Thyroid gland (tissue), 4 donors: ENCODE measurements at regions not wholly inside any gene's neighbourhood (a gene's known extent, or its start where the extent isn't known, plus 50 kb on each side); places are given as distances from the start of the nearest gene placed in this dataset.
"Not testable (repeated sequence)": the region's sequence is repeated elsewhere in the genome, so short reads cannot be mapped to it uniquely, and the experiment has no call there.

Experiments used
- DNase-seq, 2 donors: peaks; one replicate each; pipeline ENCODE4 v3.0.0-alpha.2; 2019
- H3K27ac ChIP-seq, 3 donors: fragments of 200-600 bp; sonication (generic); 1 replicate in 2 of 3; 2 replicates in 1 of 3; pipeline ENCODE4 v1.5.1; 2016 to 2019; ENCODE audit warnings: mild to moderate bottlenecking in 1 of 3, moderate library complexity in 1 of 3
- H3K27me3 ChIP-seq: fragments of 200-600 bp; sonication (generic); one replicate; pipeline ENCODE4 v1.5.1; 2019
- H3K36me3 ChIP-seq, 2 donors: fragments of 200-600 bp; sonication (generic); one replicate each; pipeline ENCODE4 v1.5.1; 2016 to 2019
- H3K4me1 ChIP-seq, 2 donors: fragments of 200-600 bp; sonication (generic); one replicate each; pipeline ENCODE4 v1.5.1; 2017 to 2019
- H3K4me3 ChIP-seq, 3 donors: fragments of 200-600 bp; sonication (generic); replicated peaks in 1 of 3; 1 replicate in 2 of 3; 2 replicates in 1 of 3; pipeline ENCODE4 v1.5.1; 2016; ENCODE audit warnings: mild to moderate bottlenecking in 1 of 3
- H3K9me3 ChIP-seq: fragments of 200-600 bp; sonication (generic); one replicate; pipeline ENCODE4 v1.5.1; 2017
- CTCF ChIP-seq, 6 experiments: fragments of 200-600 bp in 3 of 6; fragments of 450-650 bp in 3 of 6; sonication (generic) in 3 of 6; IDR thresholded peaks; one replicate each; pipeline ENCODE4 v1.5.1; 2016 to 2019; ENCODE audit warnings: antibody characterized with exemption in 6 of 6, mild to moderate bottlenecking in 2 of 6, inconsistent platforms in 1 of 6, moderate library complexity in 1 of 6
- POLR2A ChIP-seq, 2 donors: fragments of 450-650 bp; IDR thresholded peaks; one replicate each; pipeline ENCODE4 v1.6.1; 2017; ENCODE audit warnings: antibody characterized with exemption in 2 of 2, mild to moderate bottlenecking in 2 of 2, moderate library complexity in 1 of 2
- WGBS, 2 donors: methylation state at CpG; one replicate each; pipeline ENCODE4 v1.1.5; 2017; 5-methylcytosine and 5-hydroxymethylcytosine counted together
- intact Hi-C: fragments of 100-400 bp; cut with DNase I; formaldehyde crosslinking; loops from one replicate; pipeline ENCODE4 v1.15.1; 2023

GRCh38 chr2:33911327-33911726, 312.2 kb upstream of the FAM98A start:
- no peaks in the 10 kb centered on the region for H3K36me3 ChIP-seq
- H3K27ac ChIP-seq, result no peak overlapping the region
- H3K4me1 ChIP-seq, result no peaks in the 10 kb centered on the region
- no peaks in the 10 kb centered on the region for H3K27me3 ChIP-seq
- DNase-seq, result no peak
- H3K9me3 ChIP-seq, result no peaks in the 10 kb centered on the region
- intact Hi-C loops, result no loop called here
- no peak for TF ChIP-seq POLR2A (IDR thresholded peaks at IDR 0.05)
- no peak for TF ChIP-seq CTCF (IDR thresholded peaks at IDR 0.05)
- H3K4me3 ChIP-seq, result no peak overlapping the region
- 53 to 63% methylated on average over 2 of the region's 2 CpGs for WGBS, 2 donors

- H3K27me3 ChIP-seq, result no peaks in the 10 kb centered on the region
- no peak for TF ChIP-seq POLR2A (IDR thresholded peaks at IDR 0.05)
- no peak for TF ChIP-seq CTCF (IDR thresholded peaks at IDR 0.05)
- DNase-seq, result no peak
- H3K36me3 ChIP-seq, result no peaks in the 10 kb centered on the region
- no peaks in the 10 kb centered on the region for H3K4me1 ChIP-seq
- H3K27ac ChIP-seq, result no peak overlapping the region
- no peak overlapping the region for H3K4me3 ChIP-seq
- intact Hi-C loops, result no loop called here
- no peaks in the 10 kb centered on the region for H3K9me3 ChIP-seq
- 73 to 75% methylated on average over 8 of the region's 8 CpGs for WGBS, 2 donors
Measured at GRCh38 chr2:33909945-33910695, 311.0 kb upstream of the FAM98A start.

GRCh38 chr2:33907866-33908265, 308.8 kb upstream of the FAM98A start:
- Histone ChIP-seq H3K9me3 (no peaks in the 10 kb centered on the region), H3K4me3 (no peak overlapping the region), H3K27me3 (no peaks in the 10 kb centered on the region), H3K36me3 (no peaks in the 10 kb centered on the region), H3K4me1 (no peaks in the 10 kb centered on the region), H3K27ac (no peak overlapping the region)
- TF ChIP-seq CTCF (IDR thresholded peaks at IDR 0.05), result no peak
- intact Hi-C loops, result no loop called here
- WGBS, 2 donors, result 78 to 79% methylated on average over 2 of the region's 2 CpGs
- DNase-seq, result no peak

GRCh38 chr2:33906129-33906528, 307.0 kb upstream of the FAM98A start:
- WGBS, 2 donors, result 92 to 100% methylated on average over 1 of the region's 1 CpG
- DNase-seq, result not testable (repeated sequence)

GRCh38 chr2:33904801-33905200, 305.7 kb upstream of the FAM98A start:
- no peak for DNase-seq
- no peak overlapping the region for H3K4me3 ChIP-seq
- no peaks in the 10 kb centered on the region for H3K36me3 ChIP-seq
- no peak overlapping the region for H3K27ac ChIP-seq
- intact Hi-C loops, result no loop called here
- TF ChIP-seq POLR2A (IDR thresholded peaks at IDR 0.05), result no peak
- TF ChIP-seq CTCF (IDR thresholded peaks at IDR 0.05), result no peak
- 92 to 95% methylated on average over 4 of the region's 4 CpGs for WGBS, 2 donors
- H3K27me3 ChIP-seq, result no peaks in the 10 kb centered on the region
- no peaks in the 10 kb centered on the region for H3K9me3 ChIP-seq
- H3K4me1 ChIP-seq, result no peaks in the 10 kb centered on the region

More at GRCh38 chr2:33906129-33906528, 307.0 kb upstream of the FAM98A start:
- H3K4me1 ChIP-seq, H3K27me3 ChIP-seq, H3K27ac ChIP-seq, H3K36me3 ChIP-seq, intact Hi-C loops, H3K4me3 ChIP-seq, H3K9me3 ChIP-seq: not testable (repeated sequence)
